HG03439 (cell line): ENCODE measurements at regions not wholly inside any gene's neighbourhood (a gene's known extent, or its start where the extent isn't known, plus 50 kb on each side); places are given as distances from the start of the nearest gene placed in this dataset.

Experiments
- ATAC-seq: cut with Tn5 transposase; IDR thresholded peaks from one replicate; pipeline ENCODE4 v1.9.1; 2021; ENCODE audit warnings: mild to moderate bottlenecking, moderate library complexity; ENCODE audit not compliant: unreplicated experiment

DNA sequence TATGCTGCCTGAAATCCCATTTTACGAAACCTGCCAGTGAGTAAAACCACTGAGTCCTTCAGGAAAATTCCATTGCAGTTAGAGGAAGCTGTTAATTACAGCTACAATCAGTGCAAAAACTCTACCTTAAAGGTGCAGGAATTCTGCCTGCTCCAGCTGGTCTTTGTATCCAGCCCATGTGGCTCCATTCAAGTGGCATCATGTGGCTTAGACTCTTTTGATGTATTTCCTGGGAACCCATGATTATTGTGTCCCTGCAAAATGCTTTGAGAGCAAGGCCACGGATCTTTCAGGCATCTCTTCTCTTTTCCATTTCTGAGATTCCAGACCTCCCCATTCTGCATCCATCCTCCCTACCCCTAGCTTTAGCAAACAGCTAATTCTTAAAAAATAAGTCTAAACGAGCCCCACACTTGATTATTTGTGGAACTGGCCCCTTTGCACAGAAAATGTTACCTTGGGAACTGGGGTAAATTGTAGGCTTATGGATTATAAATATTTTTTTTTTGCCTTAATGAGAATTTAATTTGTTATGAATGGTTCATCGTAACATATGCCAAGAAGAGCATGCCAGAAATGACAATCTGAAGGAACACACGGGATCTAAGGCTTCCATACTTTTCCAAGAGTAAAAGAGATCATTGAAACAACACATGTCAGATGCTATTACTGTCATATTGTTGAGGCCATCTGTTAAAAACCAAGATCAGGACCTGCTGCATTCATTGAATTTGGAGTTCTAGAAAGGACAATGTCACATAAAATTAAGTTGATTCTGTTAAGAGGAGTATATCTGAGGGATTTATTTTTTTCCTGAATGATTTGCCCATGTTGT lies 144.6 kb downstream of the TPH2 start:
- no peak for ATAC-seq

DNA sequence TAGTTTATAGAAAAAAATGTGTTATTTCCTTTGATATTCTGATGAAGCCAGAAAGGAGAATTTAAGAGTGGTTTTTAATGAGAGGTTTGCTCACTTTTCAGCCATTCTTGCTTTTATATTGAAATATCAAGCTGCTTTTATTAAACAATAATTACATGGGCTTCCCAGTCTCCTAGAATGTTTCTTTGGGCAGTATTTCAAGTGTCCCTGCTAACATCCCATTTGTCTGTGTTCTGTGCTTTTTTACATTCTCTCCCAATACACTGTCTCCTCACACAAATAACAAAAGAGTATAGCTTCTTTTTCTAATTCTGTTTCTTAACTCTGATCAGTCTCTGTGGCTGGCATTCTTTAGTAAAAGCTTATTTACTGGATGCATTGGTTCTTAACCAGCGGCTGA lies 145.4 kb downstream of the TPH2 start:
- ATAC-seq = no peak

DNA sequence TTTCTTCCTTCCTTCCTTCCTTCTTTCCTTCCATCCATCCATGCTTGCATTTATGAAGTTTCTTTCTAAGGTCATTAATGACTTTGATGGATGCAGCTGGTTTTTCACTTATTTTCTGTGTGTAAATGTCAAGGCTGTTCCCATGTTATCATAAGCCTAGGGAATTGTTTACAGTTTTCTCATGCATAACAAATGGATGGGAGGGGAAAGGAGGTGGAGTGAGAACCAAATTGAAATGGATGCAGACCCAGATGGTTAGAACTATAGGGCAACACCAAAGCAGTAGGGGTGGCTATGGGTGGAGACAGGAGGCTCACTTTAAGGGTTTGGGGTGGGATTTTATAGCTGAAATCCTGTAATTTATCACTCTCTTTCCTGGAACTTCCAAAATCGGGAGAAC lies 146.2 kb downstream of the TPH2 start:
- no peak for ATAC-seq

DNA sequence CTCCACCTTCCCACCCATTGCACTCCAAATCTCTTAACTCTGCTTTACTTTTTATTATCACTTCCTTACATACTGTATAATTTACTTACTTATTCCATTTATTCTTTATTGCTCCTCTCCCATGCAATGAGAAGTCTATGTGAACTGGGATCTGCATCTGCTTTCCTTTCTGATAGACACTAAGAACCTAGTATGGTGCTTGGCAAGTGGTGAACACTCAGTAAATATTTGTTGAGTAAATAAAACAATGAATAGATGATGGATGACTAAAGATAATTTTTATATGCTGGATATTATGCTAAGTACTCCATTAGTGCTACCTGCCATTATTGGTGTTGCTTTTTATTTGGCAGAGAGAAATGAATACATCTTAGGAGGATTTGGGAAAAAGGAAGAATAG lies 151.0 kb downstream of the TPH2 start:
- ATAC-seq = no peak

DNA sequence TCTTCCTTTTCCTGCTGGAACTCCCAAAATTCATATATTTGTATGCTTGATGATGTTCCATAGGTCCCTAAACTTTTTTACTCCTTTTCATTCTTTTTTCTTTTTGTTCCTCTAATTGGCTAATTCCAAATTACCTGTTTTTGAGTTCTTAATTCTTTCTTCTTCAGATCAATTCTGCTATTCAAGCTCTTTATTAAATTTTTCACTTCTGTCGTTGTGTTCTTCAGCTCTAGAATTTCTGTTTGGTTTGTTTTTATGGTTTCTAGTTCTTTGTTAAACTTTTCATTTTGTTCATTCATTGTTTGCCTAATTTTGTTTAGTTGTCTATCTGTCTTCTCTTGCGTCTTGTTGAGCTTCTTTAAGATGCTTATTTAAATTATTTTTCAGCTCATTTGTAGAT lies 154.8 kb downstream of the TPH2 start:
- no peak for ATAC-seq

DNA sequence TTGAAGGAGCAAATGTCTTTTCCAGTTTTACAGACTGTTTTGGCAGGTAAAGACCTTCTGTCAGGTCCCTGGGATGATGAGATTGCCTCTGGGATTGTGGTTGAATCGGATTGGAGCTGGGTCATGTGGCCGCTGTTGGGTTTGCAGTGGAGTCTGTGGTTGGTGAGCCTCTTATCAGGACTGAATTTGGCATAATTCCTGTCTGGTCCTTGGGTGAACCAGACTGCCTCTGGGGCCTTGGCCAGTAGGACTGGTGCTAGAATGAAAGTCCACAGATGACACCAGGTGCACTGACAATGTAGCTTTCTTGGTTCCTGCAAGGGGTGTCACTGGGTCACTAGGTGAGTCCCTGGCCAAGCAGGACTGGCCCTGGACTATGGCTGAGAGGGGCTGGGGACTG lies 155.3 kb downstream of the TPH2 start:
- ATAC-seq = no peak

DNA sequence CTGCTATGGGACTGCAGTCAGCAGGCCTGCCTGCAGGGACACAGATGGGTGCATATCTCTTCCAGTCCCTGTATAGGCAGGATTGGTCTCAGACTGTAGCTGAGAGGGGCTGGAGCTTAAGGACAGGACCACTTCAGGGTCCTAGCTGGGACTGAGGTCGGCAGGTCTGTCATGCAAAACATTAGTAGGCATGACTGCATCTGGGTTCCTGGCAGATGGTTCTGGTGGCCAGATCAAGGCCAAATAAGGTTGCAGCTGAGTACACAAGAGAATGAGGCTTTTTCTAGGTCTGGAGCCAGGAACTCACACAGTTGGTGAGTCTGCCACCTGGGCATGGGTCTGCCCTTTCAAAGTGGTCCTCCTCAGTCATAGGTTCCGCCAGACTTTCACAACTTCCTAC lies 155.8 kb downstream of the TPH2 start:
- ATAC-seq = no peak

DNA sequence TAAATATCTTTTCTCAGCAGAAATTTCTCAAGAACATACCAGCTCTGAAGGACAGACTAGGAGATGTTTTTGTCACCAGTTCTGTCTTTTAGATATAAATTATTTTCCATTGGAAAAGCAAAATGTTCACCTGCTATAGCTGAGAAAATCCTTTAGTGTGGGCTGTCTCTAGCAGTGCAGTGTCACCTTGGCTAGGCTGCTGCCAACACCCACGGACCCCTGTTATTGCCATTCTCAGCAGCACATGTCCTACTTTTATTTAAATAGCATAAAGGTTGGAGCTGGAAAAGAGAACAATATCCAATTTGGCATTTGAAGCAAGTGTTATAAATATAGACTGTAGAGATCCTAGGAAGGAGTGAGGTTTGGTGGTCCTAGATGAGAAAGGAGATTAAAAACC lies 156.4 kb downstream of the TPH2 start:
- ATAC-seq = no peak

DNA sequence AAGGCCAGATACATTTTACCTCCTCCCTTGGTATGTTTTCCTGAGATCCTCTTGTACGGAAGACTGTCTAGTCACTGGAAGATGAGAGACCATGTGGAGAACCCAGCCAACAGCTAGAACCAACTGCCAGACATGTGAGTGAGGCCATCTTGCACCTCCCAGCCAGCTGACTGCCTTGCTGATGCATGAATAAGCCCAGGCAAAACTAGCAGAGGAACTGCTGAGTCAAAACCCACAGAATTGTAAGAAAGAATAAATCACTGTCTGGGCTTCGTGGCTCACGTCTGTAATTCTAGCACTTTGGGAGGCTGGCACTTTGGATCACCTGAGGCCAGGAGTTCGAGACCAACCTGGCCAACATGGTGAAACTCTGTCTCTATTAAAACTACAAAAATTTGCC lies 160.0 kb downstream of the TPH2 start:
- ATAC-seq = no peak

DNA sequence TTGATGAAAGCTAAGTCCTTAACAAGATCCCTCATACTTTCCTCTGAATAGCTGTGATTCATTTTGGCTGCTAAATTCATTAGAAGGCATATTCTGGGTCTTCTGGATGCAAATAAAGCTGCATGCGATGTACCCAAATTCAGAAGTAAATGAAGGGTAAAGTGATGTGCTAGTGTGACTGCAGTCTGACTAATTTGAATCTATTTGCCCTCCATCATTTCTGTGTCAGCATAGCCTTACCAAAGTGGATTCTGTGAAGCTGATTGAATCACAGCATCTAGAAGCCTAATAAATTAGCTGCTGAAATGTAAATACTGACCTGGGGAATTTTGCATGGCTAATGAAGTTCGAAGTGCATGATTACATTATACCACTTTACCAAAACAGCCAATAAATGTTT lies 162.2 kb downstream of the TPH2 start:
- no peak for ATAC-seq

DNA sequence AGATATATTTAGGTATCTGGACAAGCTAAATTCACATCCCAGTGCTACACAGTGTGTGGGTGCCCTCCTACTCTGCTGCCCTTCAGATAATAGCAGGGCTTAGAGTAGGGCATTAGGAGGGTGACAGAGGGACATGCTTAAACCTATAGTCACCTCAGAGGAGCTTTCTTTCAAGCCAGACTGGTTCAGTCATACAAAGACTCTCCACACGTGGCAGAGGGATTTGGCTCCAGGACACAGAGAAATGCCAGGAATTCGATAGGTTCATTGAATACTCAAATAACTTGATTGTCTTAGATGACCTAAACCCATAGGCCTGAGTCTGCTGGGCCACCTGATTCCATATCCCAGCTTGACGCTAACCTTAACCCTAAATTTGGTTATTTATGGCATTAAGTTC lies 163.5 kb downstream of the TPH2 start:
- ATAC-seq = no peak

DNA sequence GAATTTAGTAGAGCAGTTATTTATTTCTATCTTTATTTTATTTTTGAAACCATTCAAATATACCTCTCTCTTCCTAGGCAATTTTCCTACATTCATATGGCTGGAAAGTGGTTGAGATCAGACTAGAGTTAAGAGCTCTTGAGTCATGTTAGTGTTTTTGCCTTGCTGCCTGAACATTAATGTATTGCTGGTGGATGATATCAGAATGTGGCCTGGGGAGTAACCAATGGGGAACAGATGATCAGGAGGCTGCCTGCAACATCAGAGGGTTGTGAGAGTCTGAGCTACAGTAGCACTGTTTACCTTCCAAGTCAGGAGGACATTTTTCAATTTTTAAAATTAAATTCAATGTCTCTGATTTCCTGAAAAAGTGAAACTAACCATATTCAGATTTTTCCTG lies 166.3 kb upstream of the TRHDE start:
- ATAC-seq = no peak

DNA sequence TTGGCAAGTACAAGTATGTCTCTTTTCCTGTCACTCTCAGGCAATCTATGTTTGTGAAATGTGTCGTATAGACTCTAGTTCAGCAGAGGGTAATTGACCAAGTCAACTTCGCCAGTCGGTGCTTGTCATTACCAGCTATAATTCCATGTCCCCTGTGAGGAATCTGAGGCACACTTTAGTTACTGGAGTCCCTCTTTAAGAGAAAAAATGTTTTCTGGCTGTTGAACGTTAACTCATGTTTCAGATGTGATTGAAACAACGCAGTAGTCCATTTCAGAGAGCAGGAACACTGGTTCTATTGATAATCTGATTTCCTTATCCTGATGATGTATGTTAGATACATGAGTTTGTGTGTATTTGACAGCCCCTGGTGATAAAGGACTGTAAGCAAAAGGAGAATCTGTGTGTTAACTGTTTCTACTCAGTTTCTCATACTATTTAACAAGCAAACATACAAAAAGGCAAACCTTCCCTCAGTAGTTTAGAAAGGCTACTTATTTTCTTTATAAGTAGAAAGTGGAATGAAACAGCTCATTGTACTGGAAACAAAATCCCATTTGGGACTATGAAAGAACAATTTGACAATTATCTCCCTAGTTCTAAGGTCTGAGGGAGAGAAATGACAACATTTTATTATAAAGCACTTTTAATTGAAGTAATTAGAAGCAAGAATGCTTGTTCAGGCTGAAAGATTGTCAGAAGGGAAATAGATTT lies 161.1 kb upstream of the TRHDE start:
- ATAC-seq = no peak

DNA sequence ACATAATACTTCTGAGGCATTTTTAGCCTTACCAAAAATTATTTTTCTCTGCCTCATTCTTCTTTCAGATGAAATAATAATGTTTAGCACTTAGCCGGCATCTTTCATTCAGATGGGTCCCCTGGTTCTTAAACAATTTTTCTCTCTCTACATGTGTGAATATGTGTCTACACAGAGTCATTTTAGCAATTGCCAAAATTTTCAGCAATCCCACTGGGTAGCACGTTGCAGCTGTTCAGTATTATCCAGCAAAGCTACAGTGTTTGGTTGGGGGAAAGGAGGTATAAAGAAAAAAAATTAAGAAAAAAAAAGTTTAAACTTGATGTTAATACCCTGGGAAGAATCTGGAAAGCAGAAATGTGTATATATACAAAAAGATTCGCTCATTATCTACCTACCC lies 160.5 kb upstream of the TRHDE start:
- no peak for ATAC-seq

DNA sequence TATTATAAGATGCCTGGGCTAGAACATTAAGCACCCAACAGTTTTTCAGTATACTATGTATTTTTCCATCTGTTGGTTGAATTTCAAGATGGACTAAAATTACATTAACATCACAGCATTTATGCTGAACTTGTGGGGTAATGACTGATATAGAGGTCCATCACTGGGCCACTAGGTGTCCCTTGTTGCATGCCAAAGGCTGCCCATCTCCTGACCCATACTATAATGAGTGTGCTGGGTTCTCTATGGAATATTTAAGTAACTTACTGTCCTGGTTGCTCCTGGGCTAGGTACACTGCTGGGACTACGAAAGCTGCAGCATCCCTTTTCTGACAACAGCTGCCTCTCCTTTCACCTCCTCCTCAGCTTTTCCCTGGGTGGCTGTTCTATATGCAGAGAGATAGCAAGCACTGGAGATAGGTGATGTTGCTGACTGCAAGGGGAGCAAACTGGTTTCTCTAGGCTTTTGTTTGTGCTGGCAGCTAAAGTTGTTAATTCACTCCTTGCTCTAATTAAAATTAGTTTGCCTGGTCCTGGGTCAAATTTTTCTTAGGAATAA lies 138.6 kb upstream of the TRHDE start:
- no peak for ATAC-seq

DNA sequence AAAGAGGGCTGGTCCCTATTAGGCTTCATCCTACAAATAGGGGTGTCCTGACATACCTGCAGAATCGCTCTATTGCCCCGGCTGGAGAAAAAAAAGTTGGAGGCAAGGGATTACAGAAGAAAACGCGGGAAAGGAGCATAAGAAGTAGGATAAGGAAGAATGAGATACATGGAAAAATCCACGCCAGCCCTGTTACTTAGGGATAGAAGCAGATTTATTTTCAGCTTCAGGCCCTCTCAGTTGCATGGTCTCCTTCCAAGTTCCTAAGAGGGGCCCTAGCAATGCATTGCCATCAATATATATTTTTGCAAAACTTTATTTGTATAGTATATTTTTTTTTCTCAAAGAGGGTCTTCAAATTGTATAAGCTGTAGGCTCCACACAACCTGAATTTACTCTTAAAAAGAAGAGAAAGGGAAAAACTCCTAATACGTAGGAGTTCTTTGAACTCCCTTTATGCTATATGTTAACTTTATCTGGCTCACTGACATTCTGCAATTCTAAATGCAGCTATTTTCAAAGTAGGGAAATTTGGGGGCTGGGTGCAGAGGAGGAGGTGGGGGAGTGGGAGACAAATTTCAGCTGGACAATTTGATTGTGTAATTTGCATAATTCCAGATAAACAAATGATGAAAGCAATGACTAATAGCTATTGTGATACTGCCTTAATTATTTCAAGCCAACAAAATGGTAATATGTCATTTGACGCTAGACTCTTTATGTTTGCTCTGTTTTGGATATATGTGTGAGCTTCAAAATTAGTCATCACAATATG lies 137.7 kb upstream of the TRHDE start:
- ATAC-seq = no peak

DNA sequence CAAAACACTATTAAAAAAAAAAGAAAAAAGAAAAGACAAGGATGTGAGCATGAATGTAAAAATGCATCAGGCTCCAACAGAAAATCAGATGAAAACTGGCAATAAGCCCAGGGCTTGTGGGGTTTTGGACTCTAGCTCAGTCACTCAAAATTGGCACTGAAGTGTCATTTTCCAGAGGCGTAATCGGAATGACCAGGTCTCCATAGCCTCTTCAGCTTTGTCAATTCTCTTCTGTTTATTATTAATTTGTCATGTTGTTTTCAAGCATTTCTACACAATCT lies 137.2 kb upstream of the TRHDE start:
- no peak for ATAC-seq

DNA sequence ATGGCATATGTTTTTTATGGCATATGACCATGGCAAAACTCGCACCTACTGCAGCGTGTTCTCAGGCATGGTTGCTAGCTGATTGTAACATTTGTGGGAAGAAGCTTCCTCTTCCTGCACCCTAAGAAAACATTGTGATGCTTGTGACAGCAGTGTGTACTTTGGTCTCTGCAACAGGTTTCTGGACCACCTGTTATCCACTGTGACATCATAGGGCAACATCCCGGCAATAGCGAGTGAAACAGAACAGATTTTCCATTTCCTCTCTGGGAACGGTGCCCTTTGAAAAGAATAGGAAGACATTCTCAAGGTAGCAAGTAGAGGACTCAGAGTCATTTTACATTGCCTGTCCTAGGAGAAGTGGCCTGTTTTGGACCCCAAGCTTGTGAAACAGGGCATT lies 135.4 kb upstream of the TRHDE start:
- no peak for ATAC-seq

DNA sequence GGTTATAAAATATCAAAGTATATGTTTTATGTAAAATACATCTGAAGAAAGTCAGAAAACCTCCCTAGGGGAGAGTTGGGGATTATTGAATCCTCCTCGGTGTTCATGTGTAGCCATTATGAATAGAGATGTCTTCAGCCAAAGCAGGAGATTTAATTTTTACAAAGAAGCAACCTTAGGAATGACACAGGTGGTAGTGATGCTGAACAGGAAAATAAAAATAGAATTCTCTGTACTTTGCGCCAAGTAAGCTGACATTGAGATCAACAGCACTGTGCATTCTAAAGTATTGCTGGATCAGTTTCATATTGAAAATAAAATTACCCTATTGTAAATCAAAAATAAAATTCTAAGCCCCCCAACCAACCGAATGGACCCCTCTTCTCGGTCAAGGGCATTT lies 132.8 kb upstream of the TRHDE start:
- no peak for ATAC-seq

DNA sequence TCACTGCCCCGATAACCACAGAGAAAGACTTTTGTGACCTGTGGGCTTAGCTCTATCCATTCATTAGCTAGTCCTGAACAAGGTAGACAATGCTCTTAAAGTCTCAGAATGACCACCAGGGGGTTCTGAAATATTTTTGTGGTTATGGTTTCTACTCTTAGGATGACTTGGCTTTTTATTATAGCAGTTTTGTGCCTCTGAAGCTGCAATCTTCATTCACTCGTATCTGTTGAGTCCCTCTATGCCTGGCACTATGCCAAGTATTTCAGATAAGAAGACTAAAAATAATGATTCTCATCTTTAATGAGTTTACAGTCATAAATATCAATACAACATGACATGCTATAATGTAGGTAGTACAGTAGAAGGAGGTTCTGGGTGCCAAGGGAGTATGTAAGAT lies 130.8 kb upstream of the TRHDE start:
- peak; percentile 99 for ATAC-seq

DNA sequence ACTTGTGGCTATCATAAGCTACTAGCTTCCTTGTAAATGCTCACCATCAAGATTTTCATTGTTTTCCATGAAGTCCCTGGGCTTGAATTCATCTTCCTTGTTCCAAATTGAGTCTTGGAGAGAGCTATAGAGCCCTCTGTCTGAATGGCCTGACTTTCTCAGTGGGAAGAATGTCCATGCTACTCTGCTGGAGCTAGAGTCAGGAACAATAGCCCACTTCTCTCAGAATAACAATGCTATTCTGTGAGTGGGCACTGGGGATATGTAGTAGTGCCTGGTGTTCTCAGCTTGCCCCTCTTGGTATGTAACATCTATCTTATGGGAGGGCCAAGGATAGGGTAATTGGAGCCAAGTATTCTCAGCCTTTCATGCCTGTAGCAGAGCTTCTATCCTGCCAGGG lies 127.6 kb upstream of the TRHDE start:
- ATAC-seq = no peak

DNA sequence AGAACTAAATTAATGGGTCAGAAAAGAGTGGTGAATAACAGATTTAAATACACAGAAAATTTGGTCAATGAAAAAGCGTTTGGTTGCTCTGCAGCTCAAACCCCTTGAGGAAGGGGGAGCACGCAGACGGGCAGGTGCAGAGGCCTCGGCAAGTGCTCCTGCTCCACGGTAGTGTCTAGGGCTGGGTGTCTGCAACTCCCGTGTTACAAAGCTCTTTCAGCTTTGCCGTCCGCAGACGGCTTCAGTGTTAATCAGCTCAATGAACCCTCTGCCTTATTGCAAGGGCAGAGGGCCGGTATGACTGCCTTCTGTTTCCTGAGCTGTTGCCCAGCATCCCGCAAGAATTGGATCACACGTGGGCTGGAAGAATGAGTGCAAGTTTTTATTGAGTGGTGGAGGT lies 125.7 kb upstream of the TRHDE start:
- ATAC-seq = no peak
